Sigmoid colon (tissue), 4 donors: ENCODE measurements at regions not wholly inside any gene's neighbourhood (a gene's known extent, or its start where the extent isn't known, plus 50 kb on each side); places are given as distances from the start of the nearest gene placed in this dataset.

Experiments
- CTCF ChIP-seq, 4 experiments: fragments of 450-650 bp in 3 of 4; fragments of 200-600 bp in 1 of 4; IDR thresholded peaks; one replicate each; pipeline ENCODE4 v1.5.1; 2016 to 2019; ENCODE audit warnings: antibody characterized with exemption in 4 of 4, mild to moderate bottlenecking in 3 of 4, moderate library complexity in 2 of 4
- EP300 ChIP-seq, 4 donors: sonication (generic); formaldehyde crosslinking; IDR thresholded peaks; one replicate each; pipeline ENCODE4 v1.6.1; 2017; ENCODE audit warnings: antibody characterized with exemption in 4 of 4
- POLR2A ChIP-seq, 2 donors: fragments of 450-650 bp; IDR thresholded peaks; one replicate each; pipeline ENCODE4 v1.6.1; 2016; ENCODE audit warnings: antibody characterized with exemption in 2 of 2, mild to moderate bottlenecking in 2 of 2, moderate library complexity in 2 of 2
- POLR2AphosphoS5 ChIP-seq, 4 donors: sonication (generic); formaldehyde crosslinking; IDR thresholded peaks; one replicate each; pipeline ENCODE4 v1.6.1; 2017; ENCODE audit warnings: antibody characterized with exemption in 4 of 4

DNA sequence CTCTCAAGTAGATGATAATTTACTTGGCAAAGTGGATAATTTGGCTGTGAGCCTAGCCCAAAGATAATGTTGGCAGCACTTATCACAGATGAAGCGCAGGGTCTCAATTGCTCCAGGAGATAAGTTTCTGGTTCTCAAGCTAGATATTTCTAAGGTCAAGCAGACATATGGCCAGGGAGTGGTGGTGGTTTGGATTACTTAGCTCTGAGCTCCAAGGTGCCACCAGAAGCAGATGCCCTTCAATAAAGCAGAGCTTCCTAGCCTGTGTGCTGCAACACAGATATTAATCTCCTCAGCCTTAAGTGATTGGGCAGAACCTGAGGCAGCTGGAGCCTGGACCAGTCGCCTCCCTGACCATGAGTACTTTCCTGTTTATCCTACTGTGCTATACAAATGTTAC, 79.2 kb upstream of the NALF2 start:
- TF ChIP-seq CTCF (IDR thresholded peaks at IDR 0.05) (no peak), EP300 (IDR thresholded peaks at IDR 0.05) (no peak), POLR2A (IDR thresholded peaks at IDR 0.05) (no peak), POLR2AphosphoS5 (IDR thresholded peaks at IDR 0.05) (no peak)
